ENCODE measurements at regions not wholly inside any gene's neighbourhood (a gene's known extent, or its start where the extent isn't known, plus 50 kb on each side); places are given as distances from the start of the nearest gene placed in this dataset.

GRCh38 chr10:93248583-93249227, 175.0 kb downstream of the CYP26A1 start:
- TF ChIP-seq CTCF (IDR thresholded peaks at IDR 0.05) (no peak), POLR2A (IDR thresholded peaks at IDR 0.05) (no peak), POLR2AphosphoS5 (IDR thresholded peaks at IDR 0.05) (no peak)

Measured in upper lobe of left lung (tissue), 4 donors.